CD14-positive monocyte (primary cell): ENCODE measurements at regions not wholly inside any gene's neighbourhood (a gene's known extent, or its start where the extent isn't known, plus 50 kb on each side); places are given as distances from the start of the nearest gene placed in this dataset.
"Not testable (repeated sequence)": the region's sequence is repeated elsewhere in the genome, so short reads cannot be mapped to it uniquely, and the experiment has no call there.

Source experiments
- DNase-seq, 3 donors: peaks; one replicate each; pipeline ENCODE4 v3.0.0-alpha.2; 2011 to 2022
- H2AFZ ChIP-seq: 2 replicates; pipeline ENCODE4 v1.6.0; 2012; ENCODE audit warnings: mild to moderate bottlenecking, low read depth, low read length, inconsistent platforms; ENCODE audit not compliant: insufficient read depth, poor library complexity, severe bottlenecking
- H3K27ac ChIP-seq, 2 donors: 1 replicate in 1 of 2; 2 replicates in 1 of 2; pipeline ENCODE4 v1.5.1; 2012 to 2013; ENCODE audit warnings: low read length in 2 of 2, control low read depth in 1 of 2, inconsistent platforms in 1 of 2, low read depth in 1 of 2, mild to moderate bottlenecking in 1 of 2
- H3K27me3 ChIP-seq, 2 donors: one replicate each; pipeline versions ENCODE4 v1.6.0 to v1.6.1; 2011 to 2013; ENCODE audit warnings: low read length in 2 of 2; ENCODE audit not compliant: control insufficient read depth in 2 of 2, insufficient read depth in 2 of 2
- H3K36me3 ChIP-seq, 2 donors: replicated peaks in 1 of 2; 1 replicate in 1 of 2; 2 replicates in 1 of 2; pipeline versions ENCODE4 v1.5.1 to v1.6.1; 2012 to 2013; ENCODE audit warnings: low read length in 2 of 2, control low read depth in 1 of 2, inconsistent platforms in 1 of 2, mild to moderate bottlenecking in 1 of 2; ENCODE audit not compliant: insufficient read depth in 2 of 2, control insufficient read depth in 1 of 2
- H3K4me1 ChIP-seq, 2 donors: 1 replicate in 1 of 2; 2 replicates in 1 of 2; pipeline versions ENCODE4 v1.5.1 to v1.6.1; 2012 to 2013; ENCODE audit warnings: low read length in 2 of 2, control low read depth in 1 of 2, inconsistent platforms in 1 of 2, mild to moderate bottlenecking in 1 of 2, moderate library complexity in 1 of 2; ENCODE audit not compliant: insufficient read depth in 2 of 2, control insufficient read depth in 1 of 2
- H3K4me2 ChIP-seq: replicated peaks from 2 replicates; pipeline ENCODE3; 2012; ENCODE audit warnings: low read length, moderate library complexity, mild to moderate bottlenecking; ENCODE audit not compliant: poor library complexity, severe bottlenecking; ENCODE audit errors: extremely low read depth
- H3K4me3 ChIP-seq, 3 experiments: fragments of 200-600 bp in 1 of 3; sonication (generic) in 1 of 3; replicated peaks in 1 of 3; 1 replicate in 2 of 3; 2 replicates in 1 of 3; pipeline ENCODE4 v1.5.1; 2011 to 2013; ENCODE audit warnings: low read length in 3 of 3, mild to moderate bottlenecking in 3 of 3, control low read depth in 2 of 3, low read depth in 2 of 3, inconsistent platforms in 1 of 3, moderate library complexity in 1 of 3
- H3K79me2 ChIP-seq: 2 replicates; pipeline ENCODE4 v1.6.0; 2012; ENCODE audit warnings: mild to moderate bottlenecking, control low read depth, inconsistent platforms, low read length, moderate library complexity; ENCODE audit not compliant: insufficient read depth
- H3K9ac ChIP-seq: 2 replicates; pipeline ENCODE4 v1.6.0; 2017; ENCODE audit warnings: low read length, mild to moderate bottlenecking; ENCODE audit not compliant: insufficient read depth, poor library complexity, severe bottlenecking
- H3K9me3 ChIP-seq, 2 donors: replicated peaks in 1 of 2; 1 replicate in 1 of 2; 2 replicates in 1 of 2; pipeline versions ENCODE4 v1.5.1 to v1.6.1; 2012 to 2013; ENCODE audit warnings: low read length in 2 of 2, control low read depth in 1 of 2; ENCODE audit not compliant: control insufficient read depth in 1 of 2, insufficient read depth in 1 of 2
- H4K20me1 ChIP-seq: 2 replicates; pipeline ENCODE4 v1.6.0; 2012; ENCODE audit warnings: mild to moderate bottlenecking, low read length, control low read depth, moderate library complexity; ENCODE audit not compliant: insufficient read depth
- H3K27ac Mint-ChIP-seq, 7 donors: one replicate each; pipeline ENCODE4 v1.8.0; 2020; ENCODE audit warnings: mild to moderate bottlenecking in 7 of 7, mixed read lengths in 7 of 7, moderate library complexity in 6 of 7, inconsistent platforms in 2 of 7
- H3K27me3 Mint-ChIP-seq, 3 donors: one replicate each; pipeline ENCODE4 v1.8.0; 2021 to 2022; ENCODE audit warnings: low read depth in 3 of 3, mild to moderate bottlenecking in 3 of 3, mixed read lengths in 3 of 3, moderate library complexity in 3 of 3, inconsistent platforms in 1 of 3
- H3K36me3 Mint-ChIP-seq, 2 donors: one replicate each; pipeline ENCODE4 v1.8.0; 2020; ENCODE audit warnings: mixed read lengths in 2 of 2, inconsistent platforms in 1 of 2, mild to moderate bottlenecking in 1 of 2
- H3K4me1 Mint-ChIP-seq: one replicate; pipeline ENCODE4 v1.8.0; 2020; ENCODE audit warnings: mild to moderate bottlenecking, mixed read lengths
- H3K4me3 Mint-ChIP-seq, 2 donors: one replicate each; pipeline ENCODE4 v1.8.0; 2020; ENCODE audit warnings: mild to moderate bottlenecking in 2 of 2, mixed read lengths in 2 of 2, moderate library complexity in 1 of 2
- H3K9me3 Mint-ChIP-seq, 7 donors: one replicate each; pipeline ENCODE4 v1.8.0; 2020 to 2022; ENCODE audit warnings: mixed read lengths in 7 of 7, mild to moderate bottlenecking in 6 of 7, moderate library complexity in 6 of 7, inconsistent platforms in 2 of 7
- CTCF ChIP-seq: fragments of 200-600 bp; IDR thresholded peaks from one replicate; pipeline ENCODE4 v1.8.0; 2022; ENCODE audit warnings: antibody characterized with exemption, mild to moderate bottlenecking
- whole genome bisulfite sequencing: methylation state at CpG from one replicate; pipeline ENCODE4 v1.1.5; 2013; ENCODE audit warnings: missing lambda C conversion rate; ENCODE audit not compliant: insufficient coverage; 5-methylcytosine and 5-hydroxymethylcytosine counted together
- intact Hi-C, 2 donors: fragments of 100-400 bp; cut with micrococcal nuclease; formaldehyde crosslinking; loops; one replicate each; pipeline versions ENCODE4 v1.15.0 to v1.15.1; 2023

GRCh38 chr5:35533156-35533555, 84.5 kb upstream of the SPEF2 start:
- Mint-ChIP-seq H3K4me1 (peaks cover 1% of the 10 kb centered on the region), H3K36me3 (peaks cover 0 to 2% of the 10 kb centered on the region in 2 donors), H3K27me3 (no peaks in the 10 kb centered on the region), H3K9me3 (peaks cover 10 to 41% (median 24%) of the 10 kb centered on the region in 7 donors), H3K27ac (no peak overlapping the region), H3K4me3 (no peak overlapping the region)
- Histone ChIP-seq H4K20me1 (no peaks in the 10 kb centered on the region), H3K36me3 (no peaks in the 10 kb centered on the region), H3K79me2 (no peaks in the 10 kb centered on the region), H3K4me1 (no peaks in the 10 kb centered on the region), H3K27me3 (no peaks in the 10 kb centered on the region), H3K9me3 (peaks cover 11 to 25% of the 10 kb centered on the region in 2 donors), H3K4me2 (no peak overlapping the region), H3K27ac (no peak overlapping the region), H3K4me3 (no peak overlapping the region), H2AFZ (no peak overlapping the region), H3K9ac (no peak overlapping the region)
- WGBS = no CpG with 5 or more reads among the region's 3 CpGs
- DNase-seq = no peak
- no peak for TF ChIP-seq CTCF
- intact Hi-C loops = no loop called here

DNA sequence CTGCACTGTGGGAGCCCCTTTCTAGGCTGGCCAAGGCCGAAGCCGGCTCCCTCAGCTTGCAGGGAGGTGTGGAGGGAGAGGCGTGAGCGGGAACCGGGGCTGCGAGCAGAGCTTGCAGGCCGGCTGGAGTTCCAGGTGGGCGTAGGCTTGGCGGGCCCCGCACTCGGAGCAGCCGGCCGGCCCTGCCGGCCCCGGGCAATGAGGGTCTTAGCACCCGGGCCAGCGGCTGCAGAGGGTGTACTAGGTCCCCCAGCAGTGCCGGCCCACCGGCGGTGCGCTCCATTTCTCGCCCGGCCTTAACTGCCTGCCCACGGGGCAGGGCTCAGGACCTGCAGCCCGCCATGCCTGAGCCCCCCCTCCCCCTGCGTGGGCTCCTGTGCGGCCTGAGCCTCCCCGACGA, 86.1 kb upstream of the SPEF2 start:
- H3K9ac ChIP-seq, H3K4me1 ChIP-seq, H2AFZ ChIP-seq, DNase-seq, H3K4me1 Mint-ChIP-seq, H3K36me3 Mint-ChIP-seq, H3K27ac Mint-ChIP-seq, H3K27me3 ChIP-seq, intact Hi-C loops, H3K27me3 Mint-ChIP-seq, H3K4me3 Mint-ChIP-seq, H3K4me3 ChIP-seq, H4K20me1 ChIP-seq, H3K4me2 ChIP-seq, H3K79me2 ChIP-seq, H3K36me3 ChIP-seq, H3K27ac ChIP-seq: not testable (repeated sequence)
- peaks cover 9 to 19% of the 10 kb centered on the region in 2 donors for H3K9me3 ChIP-seq
- peaks cover 9 to 30% (median 16%) of the 10 kb centered on the region in 7 donors for H3K9me3 Mint-ChIP-seq
- 98% methylated on average over 26 of the region's 29 CpGs for WGBS
